Embryonic facial prominence (tissue), 1 donor: ENCODE measurements at regions not wholly inside any gene's neighbourhood (a gene's known extent, or its start where the extent isn't known, plus 50 kb on each side); places are given as distances from the start of the nearest gene placed in this dataset.
A peak's percentile ranks its signal among the peaks of the same experiment; 100 is the strongest.

Experiments
- DNase-seq: peaks from one replicate; pipeline ENCODE4 v3.0.0-alpha.2; 2016; ENCODE audit errors: extremely low spot score

GRCh38 chr1:219523411-219523810 is 89.5 kb downstream of the ZC3H11B start:
- no peak for DNase-seq

GRCh38 chr1:219521325-219521724 is 91.6 kb downstream of the ZC3H11B start:
- no peak for DNase-seq

GRCh38 chr1:219520241-219520640 is 92.7 kb downstream of the ZC3H11B start:
- no peak for DNase-seq

GRCh38 chr1:219518907-219519248 is 94.0 kb downstream of the ZC3H11B start:
- DNase-seq = no peak

- DNase-seq = no peak
Measured at GRCh38 chr1:219518168-219518906, 94.6 kb downstream of the ZC3H11B start.

- DNase-seq = no peak
Measured at GRCh38 chr1:219517031-219517430, 95.9 kb downstream of the ZC3H11B start.

- no peak for DNase-seq
Measured at GRCh38 chr1:219514728-219515127, 98.2 kb downstream of the ZC3H11B start.

GRCh38 chr1:219507437-219507836 is 105.5 kb downstream of the ZC3H11B start:
- peak; percentile 47 for DNase-seq

- no peak for DNase-seq
Measured at GRCh38 chr1:219506936-219507335, 106.0 kb downstream of the ZC3H11B start.

- DNase-seq = no peak
Measured at GRCh38 chr1:219506473-219506899, 106.4 kb downstream of the ZC3H11B start.

GRCh38 chr1:219505886-219506285 is 107.0 kb downstream of the ZC3H11B start:
- no peak for DNase-seq

- no peak for DNase-seq
Measured at GRCh38 chr1:219503604-219504003, 109.3 kb downstream of the ZC3H11B start.

GRCh38 chr1:219500327-219500897 is 112.5 kb downstream of the ZC3H11B start:
- no peak for DNase-seq

GRCh38 chr1:219498666-219499065 is 114.2 kb downstream of the ZC3H11B start:
- DNase-seq = no peak

- no peak for DNase-seq
Measured at GRCh38 chr1:219495737-219496408, 117.0 kb downstream of the ZC3H11B start.

- DNase-seq = no peak
Measured at GRCh38 chr1:219492717-219493116, 120.2 kb downstream of the ZC3H11B start.

GRCh38 chr1:219490566-219490965 is 122.3 kb downstream of the ZC3H11B start:
- DNase-seq = no peak

GRCh38 chr1:219489636-219490035 is 123.3 kb downstream of the ZC3H11B start:
- DNase-seq = no peak

GRCh38 chr1:219488275-219488674 is 124.6 kb downstream of the ZC3H11B start:
- DNase-seq = no peak

GRCh38 chr1:219483530-219483929 is 129.4 kb downstream of the ZC3H11B start:
- DNase-seq = no peak

- no peak for DNase-seq
Measured at GRCh38 chr1:219480011-219480410, 132.9 kb downstream of the ZC3H11B start.

- no peak for DNase-seq
Measured at GRCh38 chr1:219478811-219479210, 134.1 kb downstream of the ZC3H11B start.

- no peak for DNase-seq
Measured at GRCh38 chr1:219477861-219478260, 135.0 kb downstream of the ZC3H11B start.
